Choroid plexus epithelial cell (primary cell): ENCODE measurements at regions not wholly inside any gene's neighbourhood (a gene's known extent, or its start where the extent isn't known, plus 50 kb on each side); places are given as distances from the start of the nearest gene placed in this dataset.
"Not testable (repeated sequence)": the region's sequence is repeated elsewhere in the genome, so short reads cannot be mapped to it uniquely, and the experiment has no call there.

Experiments
- DNase-seq: peaks from one replicate; pipeline ENCODE4 v3.0.0-alpha.2; 2010; ENCODE audit warnings: low read depth
- H3K4me3 ChIP-seq: 2 replicates; pipeline ENCODE4 v1.5.1; 2011; ENCODE audit warnings: low read depth, mild to moderate bottlenecking, control low read depth, low read length, moderate library complexity
- CTCF ChIP-seq: conservative IDR thresholded peaks from 2 replicates; pipeline ENCODE4 v1.5.1; 2011; ENCODE audit warnings: low read depth, mild to moderate bottlenecking, control low read depth, inconsistent platforms, low read length, moderate library complexity

- H3K4me3 ChIP-seq, result no peak overlapping the region
- no peak for DNase-seq
- TF ChIP-seq CTCF, result no peak
Observed at GRCh38 chr1:224543453-224543852, 72.7 kb upstream of the CNIH3 start.

- no peak for DNase-seq
- no peak overlapping the region for H3K4me3 ChIP-seq
- no peak for TF ChIP-seq CTCF
Observed at GRCh38 chr1:224544346-224545110, 71.6 kb upstream of the CNIH3 start.

GRCh38 chr1:224545571-224545970, 70.5 kb upstream of the CNIH3 start:
- H3K4me3 ChIP-seq, result no peak overlapping the region
- TF ChIP-seq CTCF, result no peak

GRCh38 chr1:224548676-224549075, 67.4 kb upstream of the CNIH3 start:
- TF ChIP-seq CTCF, result no peak
- no peak for DNase-seq
- no peak overlapping the region for H3K4me3 ChIP-seq

More at GRCh38 chr1:224545571-224545970, 70.5 kb upstream of the CNIH3 start:
- DNase-seq, result no peak

- H3K4me3 ChIP-seq, DNase-seq: not testable (repeated sequence)
Observed at GRCh38 chr1:224551189-224551588, 64.9 kb upstream of the CNIH3 start.

- TF ChIP-seq CTCF, result no peak
- no peak for DNase-seq
- H3K4me3 ChIP-seq, result no peak overlapping the region
Observed at GRCh38 chr1:224554056-224554455, 62.1 kb upstream of the CNIH3 start.

- no peak overlapping the region for H3K4me3 ChIP-seq
- TF ChIP-seq CTCF, result no peak
- no peak for DNase-seq
Observed at GRCh38 chr1:224554620-224555259, 61.4 kb upstream of the CNIH3 start.
